ENCODE measurements at regions not wholly inside any gene's neighbourhood (a gene's known extent, or its start where the extent isn't known, plus 50 kb on each side); places are given as distances from the start of the nearest gene placed in this dataset.

GRCh38 chr11:12602421-12602820, 71.8 kb upstream of the TEAD1 start:
- TF ChIP-seq, protein P1, sequence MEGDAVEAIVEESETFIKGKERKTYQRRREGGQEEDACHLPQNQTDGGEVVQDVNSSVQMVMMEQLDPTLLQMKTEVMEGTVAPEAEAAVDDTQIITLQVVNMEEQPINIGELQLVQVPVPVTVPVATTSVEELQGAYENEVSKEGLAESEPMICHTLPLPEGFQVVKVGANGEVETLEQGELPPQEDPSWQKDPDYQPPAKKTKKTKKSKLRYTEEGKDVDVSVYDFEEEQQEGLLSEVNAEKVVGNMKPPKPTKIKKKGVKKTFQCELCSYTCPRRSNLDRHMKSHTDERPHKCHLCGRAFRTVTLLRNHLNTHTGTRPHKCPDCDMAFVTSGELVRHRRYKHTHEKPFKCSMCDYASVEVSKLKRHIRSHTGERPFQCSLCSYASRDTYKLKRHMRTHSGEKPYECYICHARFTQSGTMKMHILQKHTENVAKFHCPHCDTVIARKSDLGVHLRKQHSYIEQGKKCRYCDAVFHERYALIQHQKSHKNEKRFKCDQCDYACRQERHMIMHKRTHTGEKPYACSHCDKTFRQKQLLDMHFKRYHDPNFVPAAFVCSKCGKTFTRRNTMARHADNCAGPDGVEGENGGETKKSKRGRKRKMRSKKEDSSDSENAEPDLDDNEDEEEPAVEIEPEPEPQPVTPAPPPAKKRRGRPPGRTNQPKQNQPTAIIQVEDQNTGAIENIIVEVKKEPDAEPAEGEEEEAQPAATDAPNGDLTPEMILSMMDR (IDR thresholded peaks at IDR 0.05), result no peak
- TF ChIP-seq POLR2A (IDR thresholded peaks at IDR 0.05), result no peak
